Fibroblast of lung (primary cell): ENCODE measurements at regions not wholly inside any gene's neighbourhood (a gene's known extent, or its start where the extent isn't known, plus 50 kb on each side); places are given as distances from the start of the nearest gene placed in this dataset.

Source experiments
- EZH2 ChIP-seq: IDR thresholded peaks from 2 replicates; pipeline ENCODE4 v1.5.1; 2012; ENCODE audit warnings: low read length, control low read depth, mild to moderate bottlenecking; ENCODE audit errors: missing control alignments
- TF ChIP-seq, protein P1 (sequence below), 2 donors: IDR thresholded peaks in 1 of 2; conservative IDR thresholded peaks in 1 of 2; 1 replicate in 1 of 2; 2 replicates in 1 of 2; pipeline ENCODE4 v1.5.1; 2011 to 2012; ENCODE audit warnings: low read length in 2 of 2, control low read depth in 1 of 2, inconsistent platforms in 1 of 2, low read depth in 1 of 2, mild to moderate bottlenecking in 1 of 2

DNA sequence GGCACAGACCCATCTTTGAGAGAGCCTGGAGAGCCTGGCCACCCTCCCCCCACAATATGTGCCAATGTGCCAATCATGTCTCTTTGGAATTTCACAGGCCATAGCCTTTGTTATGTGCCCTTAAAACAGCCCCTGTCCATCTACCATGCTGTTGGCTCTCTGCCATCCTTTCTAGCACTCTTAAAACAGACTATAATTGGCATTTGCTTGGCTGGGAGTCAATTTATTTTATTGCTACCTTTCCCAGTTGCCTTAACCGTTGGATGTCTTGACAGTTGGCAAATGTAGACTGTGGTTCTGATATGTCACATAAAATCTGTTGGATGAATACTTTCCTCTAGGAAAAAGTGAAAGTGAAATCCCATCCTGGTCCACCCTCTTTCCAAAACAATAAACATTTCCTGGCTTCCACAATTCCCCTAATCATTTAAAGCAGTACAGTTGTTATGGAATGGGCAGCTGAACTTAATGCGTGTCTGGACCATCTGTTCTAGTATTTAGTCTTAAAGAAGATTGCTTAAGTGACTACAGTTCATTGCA, 394.0 kb downstream of the KCNJ2 start:
- TF ChIP-seq, protein P1, sequence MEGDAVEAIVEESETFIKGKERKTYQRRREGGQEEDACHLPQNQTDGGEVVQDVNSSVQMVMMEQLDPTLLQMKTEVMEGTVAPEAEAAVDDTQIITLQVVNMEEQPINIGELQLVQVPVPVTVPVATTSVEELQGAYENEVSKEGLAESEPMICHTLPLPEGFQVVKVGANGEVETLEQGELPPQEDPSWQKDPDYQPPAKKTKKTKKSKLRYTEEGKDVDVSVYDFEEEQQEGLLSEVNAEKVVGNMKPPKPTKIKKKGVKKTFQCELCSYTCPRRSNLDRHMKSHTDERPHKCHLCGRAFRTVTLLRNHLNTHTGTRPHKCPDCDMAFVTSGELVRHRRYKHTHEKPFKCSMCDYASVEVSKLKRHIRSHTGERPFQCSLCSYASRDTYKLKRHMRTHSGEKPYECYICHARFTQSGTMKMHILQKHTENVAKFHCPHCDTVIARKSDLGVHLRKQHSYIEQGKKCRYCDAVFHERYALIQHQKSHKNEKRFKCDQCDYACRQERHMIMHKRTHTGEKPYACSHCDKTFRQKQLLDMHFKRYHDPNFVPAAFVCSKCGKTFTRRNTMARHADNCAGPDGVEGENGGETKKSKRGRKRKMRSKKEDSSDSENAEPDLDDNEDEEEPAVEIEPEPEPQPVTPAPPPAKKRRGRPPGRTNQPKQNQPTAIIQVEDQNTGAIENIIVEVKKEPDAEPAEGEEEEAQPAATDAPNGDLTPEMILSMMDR (conservative IDR thresholded peaks at IDR 0.05 in 1 of 2, IDR thresholded peaks at IDR 0.05 in 1 of 2; ENCODE audit: low read depth in 1 of 2, low read length in 2 of 2) = no peak
- no peak for TF ChIP-seq EZH2
